Neural progenitor cell (in vitro differentiated cells): ENCODE measurements at regions not wholly inside any gene's neighbourhood (a gene's known extent, or its start where the extent isn't known, plus 50 kb on each side); places are given as distances from the start of the nearest gene placed in this dataset.

Experiments used
- DNase-seq: peaks from one replicate; pipeline ENCODE4 v3.0.0-alpha.2; 2016; ENCODE audit warnings: low spot score
- H2AFZ ChIP-seq: fragments of 200-600 bp; sonication (generic); replicated peaks from 2 replicates; pipeline ENCODE4 v1.6.1; 2016; ENCODE audit warnings: antibody characterized with exemption
- H3F3A ChIP-seq: fragments of 200-600 bp; sonication (generic); 2 replicates; pipeline ENCODE4 v1.6.1; 2016; ENCODE audit warnings: antibody characterized with exemption, low read depth
- H3K27ac ChIP-seq: fragments of 200-600 bp; sonication (generic); 2 replicates; pipeline ENCODE4 v1.5.1; 2016; ENCODE audit warnings: mild to moderate bottlenecking
- H3K27me3 ChIP-seq: fragments of 200-600 bp; sonication (generic); 2 replicates; pipeline ENCODE4 v1.6.1; 2016; ENCODE audit warnings: mild to moderate bottlenecking, moderate library complexity
- H3K36me3 ChIP-seq: fragments of 200-600 bp; sonication (generic); 2 replicates; pipeline ENCODE4 v1.5.1; 2016
- H3K4me1 ChIP-seq: fragments of 200-600 bp; sonication (generic); 2 replicates; pipeline ENCODE4 v1.6.1; 2016; ENCODE audit warnings: mixed run types
- H3K4me2 ChIP-seq: fragments of 200-600 bp; sonication (generic); 2 replicates; pipeline ENCODE4 v1.6.1; 2016
- H3K4me3 ChIP-seq: fragments of 200-600 bp; sonication (generic); 2 replicates; pipeline ENCODE4 v1.5.1; 2016
- H3K79me2 ChIP-seq: fragments of 200-600 bp; sonication (generic); 2 replicates; pipeline ENCODE4 v1.6.1; 2016; ENCODE audit warnings: low read depth
- H3K9ac ChIP-seq: fragments of 200-600 bp; sonication (generic); 2 replicates; pipeline ENCODE4 v1.6.1; 2016
- H3K9me3 ChIP-seq: fragments of 200-600 bp; sonication (generic); 2 replicates; pipeline ENCODE4 v1.5.1; 2016; ENCODE audit warnings: low read depth
- H4K20me1 ChIP-seq: fragments of 200-600 bp; sonication (generic); 2 replicates; pipeline ENCODE4 v1.6.1; 2016; ENCODE audit warnings: low read depth
- H3K27ac Mint-ChIP-seq: 3 replicates; pipeline ENCODE4 v1.8.0; 2021; ENCODE audit warnings: mixed read lengths
- H3K27me3 Mint-ChIP-seq: 2 replicates; pipeline ENCODE4 v1.8.0; 2022; ENCODE audit warnings: low read depth, mild to moderate bottlenecking, inconsistent platforms, moderate library complexity, mixed read lengths; ENCODE audit not compliant: insufficient read depth
- H3K36me3 Mint-ChIP-seq: 3 replicates; pipeline ENCODE4 v1.8.0; 2021; ENCODE audit warnings: mixed read lengths
- H3K4me1 Mint-ChIP-seq: 3 replicates; pipeline ENCODE4 v1.8.0; 2021; ENCODE audit warnings: mixed read lengths
- H3K4me3 Mint-ChIP-seq: 3 replicates; pipeline ENCODE4 v1.8.0; 2021; ENCODE audit warnings: mild to moderate bottlenecking, moderate library complexity, mixed read lengths
- H3K9me3 Mint-ChIP-seq: 3 replicates; pipeline ENCODE4 v1.8.0; 2020; ENCODE audit warnings: mixed read lengths
- CTCF ChIP-seq: fragments of 200-600 bp; sonication (generic); IDR thresholded peaks from 2 replicates; pipeline ENCODE4 v1.5.1; 2017; ENCODE audit warnings: antibody characterized with exemption, mild to moderate bottlenecking
- EZH2 ChIP-seq: fragments of 200-600 bp; sonication (generic); IDR thresholded peaks from 2 replicates; pipeline ENCODE4 v1.6.1; 2017; ENCODE audit warnings: antibody characterized with exemption, mild to moderate bottlenecking, moderate library complexity
- EZH2phosphoT487 ChIP-seq: fragments of 200-600 bp; sonication (generic); IDR thresholded peaks from 2 replicates; pipeline ENCODE4 v1.6.1; 2017; ENCODE audit warnings: antibody characterized with exemption

DNA sequence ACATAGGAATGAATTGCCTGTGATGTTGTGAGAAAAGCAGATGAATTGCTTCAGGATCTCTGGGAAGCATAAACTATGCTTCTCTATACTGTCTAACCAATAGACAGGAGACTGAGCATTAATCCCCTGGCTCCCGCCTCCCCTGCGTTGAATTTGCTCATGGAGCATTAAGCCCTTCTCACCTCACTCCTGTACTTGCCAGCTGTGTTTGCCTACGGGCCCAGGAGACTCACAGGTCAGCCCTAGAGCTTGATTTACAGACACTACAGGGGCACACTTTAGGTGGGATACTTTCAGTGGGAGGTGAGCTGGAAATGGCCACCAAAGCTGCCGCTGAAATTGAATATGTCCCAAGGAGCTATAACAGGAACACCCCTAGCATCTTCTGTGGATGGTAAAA is 418.7 kb downstream of the CBLN4 start:
- no peak for TF ChIP-seq CTCF
- TF ChIP-seq EZH2 = no peak
- no peak for TF ChIP-seq EZH2phosphoT487
- no peak overlapping the region for H3K27ac ChIP-seq
- no peaks in the 10 kb centered on the region for H3K79me2 ChIP-seq
- Mint-ChIP-seq H3K4me1 (peaks cover 9% of the 10 kb centered on the region), H3K36me3 (no peaks in the 10 kb centered on the region), H3K9me3 (no peaks in the 10 kb centered on the region), H3K27me3 (no peaks in the 10 kb centered on the region), H3K27ac (no peak overlapping the region), H3K4me3 (no peak overlapping the region)
- H2AFZ ChIP-seq = peak overlapping the region; percentile 57
- no peaks in the 10 kb centered on the region for H3F3A ChIP-seq
- no peak overlapping the region for H3K4me3 ChIP-seq
- H3K9ac ChIP-seq = no peak overlapping the region
- DNase-seq = peak; percentile 27
- no peaks in the 10 kb centered on the region for H3K36me3 ChIP-seq
- no peaks in the 10 kb centered on the region for H4K20me1 ChIP-seq
- peaks cover 9% of the 10 kb centered on the region for H3K4me1 ChIP-seq
- no peaks in the 10 kb centered on the region for H3K9me3 ChIP-seq
- H3K4me2 ChIP-seq = no peak overlapping the region
- H3K27me3 ChIP-seq = no peaks in the 10 kb centered on the region

GRCh38 chr20:55584964-55585363 is 420.4 kb downstream of the CBLN4 start:
- H3K9ac ChIP-seq = no peak overlapping the region

DNA sequence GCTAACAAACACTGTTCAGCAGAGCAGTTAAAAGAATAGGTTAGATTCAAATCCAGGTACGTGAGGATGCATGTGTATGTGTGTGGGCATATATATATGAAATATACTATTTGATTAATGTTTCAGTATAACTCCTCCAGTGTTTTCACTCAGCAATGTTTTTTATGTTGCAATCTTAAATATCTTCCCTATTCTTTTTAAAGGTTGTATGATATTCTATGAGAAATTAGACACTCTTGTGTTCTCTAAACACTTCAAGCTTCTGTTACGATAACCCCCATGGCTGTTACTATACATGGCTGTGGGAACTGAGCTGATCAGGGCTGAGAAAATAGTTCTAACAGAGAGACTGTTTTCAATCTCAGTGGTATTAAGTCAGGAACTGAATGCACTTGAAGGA is 421.0 kb downstream of the CBLN4 start:
- no peak overlapping the region for H3K4me3 Mint-ChIP-seq
- H3K36me3 Mint-ChIP-seq = no peaks in the 10 kb centered on the region
- no peaks in the 10 kb centered on the region for H3K36me3 ChIP-seq
- DNase-seq = no peak
- H3K79me2 ChIP-seq = no peaks in the 10 kb centered on the region
- H3K4me1 Mint-ChIP-seq = peaks cover 9% of the 10 kb centered on the region
- TF ChIP-seq EZH2phosphoT487 (no peak), CTCF (no peak), EZH2 (no peak)
- H3F3A ChIP-seq = no peaks in the 10 kb centered on the region
- no peak overlapping the region for H2AFZ ChIP-seq
- no peak overlapping the region for H3K27ac ChIP-seq
- H3K27me3 Mint-ChIP-seq = no peaks in the 10 kb centered on the region
- H3K27ac Mint-ChIP-seq = no peak overlapping the region
- H4K20me1 ChIP-seq = no peaks in the 10 kb centered on the region
- H3K9ac ChIP-seq = no peak overlapping the region
- no peak overlapping the region for H3K4me3 ChIP-seq
- H3K27me3 ChIP-seq = no peaks in the 10 kb centered on the region
- H3K9me3 Mint-ChIP-seq = no peaks in the 10 kb centered on the region
- no peaks in the 10 kb centered on the region for H3K9me3 ChIP-seq
- no peak overlapping the region for H3K4me2 ChIP-seq
- peaks cover 9% of the 10 kb centered on the region for H3K4me1 ChIP-seq

More at GRCh38 chr20:55584964-55585363, 420.4 kb downstream of the CBLN4 start:
- H3K79me2 ChIP-seq = no peaks in the 10 kb centered on the region
- H3K4me2 ChIP-seq = no peak overlapping the region
- Mint-ChIP-seq H3K4me1 (peaks cover 9% of the 10 kb centered on the region), H3K27ac (no peak overlapping the region), H3K36me3 (no peaks in the 10 kb centered on the region), H3K9me3 (no peaks in the 10 kb centered on the region), H3K4me3 (no peak overlapping the region), H3K27me3 (no peaks in the 10 kb centered on the region)
- H3K9me3 ChIP-seq = no peaks in the 10 kb centered on the region
- no peaks in the 10 kb centered on the region for H3K36me3 ChIP-seq
- no peaks in the 10 kb centered on the region for H3K27me3 ChIP-seq
- no peaks in the 10 kb centered on the region for H4K20me1 ChIP-seq
- no peaks in the 10 kb centered on the region for H3F3A ChIP-seq
- H3K4me1 ChIP-seq = peaks cover 9% of the 10 kb centered on the region
- TF ChIP-seq CTCF = no peak
- no peak for TF ChIP-seq EZH2phosphoT487
- TF ChIP-seq EZH2 = no peak
- DNase-seq = no peak
- H3K4me3 ChIP-seq = no peak overlapping the region
- no peak overlapping the region for H3K27ac ChIP-seq
- H2AFZ ChIP-seq = no peak overlapping the region
